K562 (cell line): ENCODE measurements at regions not wholly inside any gene's neighbourhood (a gene's known extent, or its start where the extent isn't known, plus 50 kb on each side); places are given as distances from the start of the nearest gene placed in this dataset.

ENCODE experiments used
- ATAC-seq: fragments of 200-7000 bp; cut with Tn5 transposase; 3 replicates; pipeline ENCODE4 v1.9.1; 2020; ENCODE audit warnings: moderate library complexity
- BruUV-seq: library from RNA; stranded (reverse); fragments of 400-500 nt; replicated peaks from 2 replicates; lab custom pipeline; 2021; lab: Mats Ljungman, UMichigan
- CTCF ChIA-PET: fragments of 300-600 bp; formaldehyde crosslinking; extraction: SDS; loops from one replicate; lab custom pipeline; 2021; ENCODE audit warnings: low intra/inter-chr PET ratio; lab: Yijun Ruan, JAX
- POLR2A ChIA-PET: fragments of 300-600, 350-650 bp; sonication (Branson Sonifier 250); formaldehyde crosslinking; extraction: SDS; loops from one replicate; lab custom pipeline; 2021; ENCODE audit warnings: antibody characterized with exemption, inconsistent platforms; lab: Yijun Ruan, JAX
- DNase-seq, 4 experiments: peaks; one replicate each; pipeline versions ENCODE4 v3.0.0 to v3.0.0-alpha.2; 2011 to 2018; ENCODE audit warnings: low spot score in 3 of 4, mixed read lengths in 3 of 4; ENCODE audit errors: extremely low read depth in 1 of 4
- FAIRE-seq: peaks from 2 replicates; lab custom pipeline; 2011; peaks lifted over from hg19 to GRCh38; lab: Jason Lieb, UNC
- H2AFZ ChIP-seq: 2 replicates; pipeline ENCODE4 v1.6.0; 2011; ENCODE audit warnings: low read depth, low read length, control low read depth, inconsistent platforms
- H3K27ac ChIP-seq: fragments of 200-600 bp; 3 replicates; pipeline ENCODE4 v1.8.0; 2011; ENCODE audit warnings: low read depth, mild to moderate bottlenecking, control low read depth, inconsistent platforms, low read length, moderate library complexity, mixed read lengths; ENCODE audit errors: extremely low read depth
- H3K27me3 ChIP-seq, 2 experiments: fragments of 300-600 bp in 1 of 2; 2 replicates in 1 of 2; 3 replicates in 1 of 2; pipeline versions ENCODE4 v1.6.0 to v1.8.0; 2011; ENCODE audit warnings: inconsistent platforms in 2 of 2, low read length in 2 of 2, mild to moderate bottlenecking in 1 of 2, mixed read lengths in 1 of 2, moderate library complexity in 1 of 2; ENCODE audit not compliant: control insufficient read depth in 2 of 2, insufficient read depth in 2 of 2
- H3K36me3 ChIP-seq: fragments of 300-600 bp; 3 replicates; pipeline ENCODE4 v1.8.0; 2011; ENCODE audit warnings: mild to moderate bottlenecking, low read length, inconsistent platforms; ENCODE audit not compliant: control insufficient read depth, insufficient read depth
- H3K4me1 ChIP-seq, 2 experiments: fragments of 200-600 bp in 1 of 2; replicated peaks in 1 of 2; 2 replicates in 1 of 2; 3 replicates in 1 of 2; pipeline versions ENCODE4 v1.5.1 to v1.8.0; 2011; ENCODE audit warnings: inconsistent platforms in 2 of 2, low read length in 2 of 2, mild to moderate bottlenecking in 1 of 2, mixed read lengths in 1 of 2, moderate library complexity in 1 of 2; ENCODE audit not compliant: control insufficient read depth in 2 of 2, insufficient read depth in 2 of 2
- H3K4me2 ChIP-seq: 2 replicates; pipeline ENCODE4 v1.6.1; 2011; ENCODE audit warnings: low read length, control low read depth, inconsistent platforms, mixed read lengths; ENCODE audit not compliant: insufficient read depth
- H3K4me3 ChIP-seq: fragments of 200-600 bp; sonication (generic), shearing (Covaris generic); 2 replicates; pipeline ENCODE4 v1.5.1; 2016; ENCODE audit warnings: control low read depth, inconsistent platforms
- H3K79me2 ChIP-seq: fragments of 200-600 bp; 3 replicates; pipeline ENCODE4 v1.8.0; 2011; ENCODE audit warnings: low read length, inconsistent platforms; ENCODE audit not compliant: control insufficient read depth, insufficient read depth
- H3K9ac ChIP-seq, 2 experiments: 2 replicates each; pipeline versions ENCODE4 v1.6.0 to v1.6.1; 2011; ENCODE audit warnings: low read depth in 2 of 2, low read length in 2 of 2, control low read depth in 1 of 2, inconsistent platforms in 1 of 2, mild to moderate bottlenecking in 1 of 2, mixed read lengths in 1 of 2; ENCODE audit not compliant: insufficient read depth in 1 of 2
- H3K9me1 ChIP-seq: one replicate; pipeline ENCODE4 v1.6.0; 2011; ENCODE audit warnings: inconsistent platforms, mild to moderate bottlenecking, low read length, moderate library complexity; ENCODE audit not compliant: control insufficient read depth, insufficient read depth
- H3K9me3 ChIP-seq: replicated peaks from 2 replicates; pipeline ENCODE4 v1.5.1; 2011; ENCODE audit warnings: low read depth, low read length, inconsistent platforms; ENCODE audit not compliant: control insufficient read depth, insufficient read depth
- H4K20me1 ChIP-seq: replicated peaks from 2 replicates; pipeline ENCODE4 v1.6.1; 2011; ENCODE audit warnings: low read length, inconsistent platforms, mixed read lengths; ENCODE audit not compliant: control insufficient read depth, insufficient read depth
- CUX1 ChIP-seq: fragments of 200-800 bp; sonication (Bioruptor generic); IDR thresholded peaks from 2 replicates; pipeline ENCODE4 v1.6.1; 2016; ENCODE audit warnings: missing genetic modification characterization, missing compliant biosample characterization
- ESRRB ChIP-seq: fragments of 250-450 bp; sonication (Bioruptor Pico); IDR thresholded peaks from 2 replicates; pipeline ENCODE4 v1.5.0; 2020; ENCODE audit warnings: mild to moderate bottlenecking, moderate library complexity, borderline replicate concordance
- JUNB ChIP-seq: fragments of 450-650 bp; formaldehyde crosslinking; conservative IDR thresholded peaks from 2 replicates; pipeline ENCODE4 v1.4.0; 2020; ENCODE audit warnings: mild to moderate bottlenecking
- NFIC ChIP-seq: fragments of 450-650 bp; IDR thresholded peaks from 2 replicates; pipeline ENCODE4 v1.6.1; 2017; ENCODE audit warnings: mild to moderate bottlenecking, inconsistent platforms
- PHB2 ChIP-seq: fragments of 450-650 bp; IDR thresholded peaks from 2 replicates; pipeline ENCODE4 v1.6.1; 2017; ENCODE audit warnings: low read depth
- PTRF ChIP-seq: fragments of 450-650 bp; IDR thresholded peaks from 2 replicates; pipeline ENCODE4 v1.6.1; 2016; ENCODE audit warnings: mild to moderate bottlenecking, missing genetic modification characterization, missing compliant biosample characterization
- RBM25 ChIP-seq: fragments of 200-400 bp; formaldehyde crosslinking; IDR thresholded peaks from 2 replicates; pipeline ENCODE4 v1.6.1; 2018; ENCODE audit warnings: low read length, low read depth, moderate library complexity; ENCODE audit not compliant: severe bottlenecking
- RFX1 ChIP-seq: fragments of 450-650 bp; IDR thresholded peaks from 2 replicates; pipeline ENCODE4 v1.6.1; 2016; ENCODE audit warnings: mild to moderate bottlenecking, moderate library complexity
- ZNF23 ChIP-seq: fragments of 250-450 bp; sonication (Bioruptor Pico); IDR thresholded peaks from 2 replicates; pipeline ENCODE4 v1.4.0; 2020; ENCODE audit warnings: mild to moderate bottlenecking
- WGBS: fragments of 100-300 bp; shearing (Covaris generic); methylation state at CpG from one replicate; pipeline ENCODE4 v1.1.6; 2016; ENCODE audit warnings: low coverage, mixed read lengths; ENCODE audit not compliant: insufficient coverage; ENCODE audit errors: missing lambda C conversion rate; 5-methylcytosine and 5-hydroxymethylcytosine counted together
- in situ Hi-C: fragments of 300-500 bp; cut with MboI; formaldehyde crosslinking; loops from 4 replicates; pipeline ENCODE4 v1.15.0; 2018; ENCODE audit warnings: inconsistent platforms, mixed read lengths
- intact Hi-C: fragments of 100-400 bp; cut with micrococcal nuclease; formaldehyde crosslinking; loops from 2 replicates; pipeline ENCODE4 v1.14.2; 2022

DNA sequence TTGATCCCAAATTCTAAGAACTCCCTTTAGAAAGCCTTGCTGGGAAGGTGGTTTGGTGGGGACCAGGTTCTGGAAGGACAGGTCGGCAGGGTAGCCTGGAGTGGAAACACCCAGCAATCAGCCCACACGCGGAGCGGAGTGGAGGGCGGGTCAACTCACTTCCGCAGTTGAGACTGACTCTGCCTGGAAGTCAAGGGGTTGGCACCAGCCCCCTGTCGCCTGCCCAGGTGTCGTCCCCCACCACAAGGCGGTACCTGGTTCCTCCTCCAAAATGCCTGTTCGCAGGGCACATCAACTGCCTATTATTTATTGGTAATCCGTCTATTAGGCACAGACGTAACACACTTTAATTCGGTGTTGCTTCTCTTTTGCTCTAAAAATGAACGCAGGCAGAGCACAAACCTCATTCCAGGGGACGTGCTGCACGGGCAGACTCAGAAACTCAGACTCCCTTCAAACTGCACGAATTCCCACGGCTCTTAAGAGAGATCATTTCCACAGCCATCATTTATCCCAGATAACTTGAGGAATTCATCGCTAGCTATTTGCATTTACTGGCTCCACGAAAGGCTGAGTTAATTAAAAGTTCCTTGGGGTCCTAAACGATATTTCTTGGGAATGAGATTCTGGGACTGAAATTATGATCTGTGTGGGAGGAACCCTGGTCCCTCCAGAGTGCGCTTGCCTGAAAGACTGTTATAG, 248.2 kb upstream of the PPP2R2D start (continued):
- TF ChIP-seq CUX1 = no peak
- TF ChIP-seq NFIC = no peak

DNA sequence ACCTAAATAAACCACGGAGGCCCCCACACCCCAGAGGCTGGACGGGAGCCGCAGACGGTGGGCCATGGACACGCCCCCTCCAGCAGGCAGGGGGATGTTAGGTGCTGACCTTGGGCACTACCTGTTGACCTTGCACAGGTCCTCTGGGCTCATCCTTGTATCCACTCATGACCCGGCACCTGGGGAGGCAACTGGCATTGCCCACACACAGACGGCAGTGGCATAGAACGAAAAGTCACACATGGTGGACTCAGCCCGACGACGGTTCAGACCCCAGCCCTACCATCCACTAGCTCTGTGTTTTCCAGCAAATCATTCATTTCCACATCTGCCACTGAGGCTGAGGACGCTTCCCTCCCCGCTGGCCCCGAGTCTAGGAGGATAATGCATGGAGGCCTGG, 247.7 kb upstream of the PPP2R2D start:
- Histone ChIP-seq H3K4me2 (no peak overlapping the region), H4K20me1 (no peaks in the 10 kb centered on the region), H3K36me3 (no peaks in the 10 kb centered on the region), H3K9me1 (no peaks in the 10 kb centered on the region), H3K4me1 (no peaks in the 10 kb centered on the region), H3K9me3 (no peaks in the 10 kb centered on the region), H3K27ac (no peak overlapping the region), H3K27me3 (peaks cover 0 to 40% of the 10 kb centered on the region in 2 experiments; a peak in 2 of 5 replicates), H3K79me2 (no peaks in the 10 kb centered on the region), H2AFZ (no peak overlapping the region), H3K9ac (no peak overlapping the region), H3K4me3 (no peak overlapping the region)
- DNase-seq = no peak
- ChIA-PET CTCF (interaction anchor here (0.6 kb wide), 1 partner anchor 203 kb away, joined by 3 read pairs; no protein-coding TSS in a partner anchor), POLR2A (no interaction called here)
- 1% methylated on average over 13 of the region's 14 CpGs for WGBS
- BruUV-seq = no TSS peak
- FAIRE-seq = no peak
- in situ Hi-C loops (no loop called here), intact Hi-C loops (no loop called here)
- ATAC-seq = no peak
- no peak for TF ChIP-seq RFX1
- TF ChIP-seq PHB2 = no peak
- no peak for TF ChIP-seq JUNB (CRISPR knock-in tag)
- TF ChIP-seq PTRF (tag) = no peak
- no peak for TF ChIP-seq ZNF23 (CRISPR knock-in tag)
- no peak for TF ChIP-seq ESRRB (CRISPR knock-in tag)
- no peak for TF ChIP-seq RBM25
